Retinal pigment epithelial cell (primary cell): ENCODE measurements at regions not wholly inside any gene's neighbourhood (a gene's known extent, or its start where the extent isn't known, plus 50 kb on each side); places are given as distances from the start of the nearest gene placed in this dataset.

Source experiments
- DNase-seq: peaks from one replicate; pipeline ENCODE4 v3.0.0-alpha.2; 2010; ENCODE audit warnings: low read depth
- H3K4me3 ChIP-seq: 2 replicates; pipeline ENCODE4 v1.5.1; 2011; ENCODE audit warnings: mild to moderate bottlenecking, low read length, control low read depth, moderate library complexity
- TF ChIP-seq, protein P1 (sequence below): conservative IDR thresholded peaks from 2 replicates; pipeline ENCODE4 v1.5.1; 2011; ENCODE audit warnings: low read depth, low read length, control low read depth, inconsistent platforms

DNA sequence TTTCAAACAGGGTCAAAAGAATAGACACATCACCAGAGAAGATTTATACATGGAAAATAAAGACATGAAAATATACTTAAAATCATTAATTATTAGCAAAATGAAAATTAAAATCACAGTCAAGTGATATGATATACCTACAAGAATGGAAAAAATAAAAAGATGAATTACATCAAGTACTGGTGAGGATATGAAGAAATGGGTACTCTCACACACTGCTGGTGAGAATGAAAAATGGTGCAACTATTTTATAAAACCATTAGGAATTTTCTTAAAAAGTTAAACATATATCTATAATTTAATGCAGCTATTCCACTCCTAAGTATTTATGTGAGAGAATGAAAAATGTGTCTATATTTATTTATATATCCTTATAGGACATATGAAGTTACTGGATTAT, 136.3 kb upstream of the GRIK2 start:
- TF ChIP-seq, protein P1, sequence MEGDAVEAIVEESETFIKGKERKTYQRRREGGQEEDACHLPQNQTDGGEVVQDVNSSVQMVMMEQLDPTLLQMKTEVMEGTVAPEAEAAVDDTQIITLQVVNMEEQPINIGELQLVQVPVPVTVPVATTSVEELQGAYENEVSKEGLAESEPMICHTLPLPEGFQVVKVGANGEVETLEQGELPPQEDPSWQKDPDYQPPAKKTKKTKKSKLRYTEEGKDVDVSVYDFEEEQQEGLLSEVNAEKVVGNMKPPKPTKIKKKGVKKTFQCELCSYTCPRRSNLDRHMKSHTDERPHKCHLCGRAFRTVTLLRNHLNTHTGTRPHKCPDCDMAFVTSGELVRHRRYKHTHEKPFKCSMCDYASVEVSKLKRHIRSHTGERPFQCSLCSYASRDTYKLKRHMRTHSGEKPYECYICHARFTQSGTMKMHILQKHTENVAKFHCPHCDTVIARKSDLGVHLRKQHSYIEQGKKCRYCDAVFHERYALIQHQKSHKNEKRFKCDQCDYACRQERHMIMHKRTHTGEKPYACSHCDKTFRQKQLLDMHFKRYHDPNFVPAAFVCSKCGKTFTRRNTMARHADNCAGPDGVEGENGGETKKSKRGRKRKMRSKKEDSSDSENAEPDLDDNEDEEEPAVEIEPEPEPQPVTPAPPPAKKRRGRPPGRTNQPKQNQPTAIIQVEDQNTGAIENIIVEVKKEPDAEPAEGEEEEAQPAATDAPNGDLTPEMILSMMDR = no peak
- no peak overlapping the region for H3K4me3 ChIP-seq
- no peak for DNase-seq

DNA sequence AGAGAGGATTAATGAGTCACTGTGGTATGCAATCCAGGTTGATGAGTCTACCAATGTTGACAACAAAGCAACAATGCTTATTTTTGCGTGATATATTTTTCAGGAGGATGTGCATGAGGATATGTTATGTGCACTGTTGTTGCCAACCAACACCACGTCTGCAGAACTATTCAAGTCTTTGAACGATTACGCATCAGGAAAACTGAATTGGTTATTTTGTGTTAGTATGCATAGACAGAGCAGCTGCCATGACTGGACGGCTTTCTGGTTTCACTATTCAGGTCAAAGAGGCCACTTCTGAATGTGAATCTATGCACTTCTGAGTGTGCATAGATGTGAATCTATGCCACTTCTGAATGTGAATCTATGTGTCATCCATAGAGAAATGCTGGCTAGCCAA, 134.0 kb upstream of the GRIK2 start:
- DNase-seq = no peak
- TF ChIP-seq, protein P1 = no peak
- H3K4me3 ChIP-seq = no peak overlapping the region

DNA sequence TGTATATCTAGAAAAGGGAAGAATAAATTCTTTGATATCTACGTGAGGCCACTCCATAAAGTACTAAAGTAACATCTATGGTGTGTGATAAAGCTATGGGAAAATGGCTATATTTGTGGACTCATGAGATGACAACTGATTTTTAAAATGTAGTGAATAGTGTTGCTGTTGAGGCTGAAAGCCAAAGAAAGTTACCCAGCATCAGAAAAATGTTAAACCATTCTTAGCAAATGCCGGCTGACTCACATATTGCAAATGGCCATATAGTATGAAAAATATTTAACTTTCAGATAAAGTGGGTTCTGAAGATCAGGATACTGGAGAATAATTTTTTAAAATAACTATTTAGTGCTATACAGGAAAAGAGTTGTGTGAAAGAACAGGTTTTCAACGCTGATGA, 129.9 kb upstream of the GRIK2 start:
- H3K4me3 ChIP-seq = no peak overlapping the region
- TF ChIP-seq, protein P1 = no peak
- DNase-seq = no peak

DNA sequence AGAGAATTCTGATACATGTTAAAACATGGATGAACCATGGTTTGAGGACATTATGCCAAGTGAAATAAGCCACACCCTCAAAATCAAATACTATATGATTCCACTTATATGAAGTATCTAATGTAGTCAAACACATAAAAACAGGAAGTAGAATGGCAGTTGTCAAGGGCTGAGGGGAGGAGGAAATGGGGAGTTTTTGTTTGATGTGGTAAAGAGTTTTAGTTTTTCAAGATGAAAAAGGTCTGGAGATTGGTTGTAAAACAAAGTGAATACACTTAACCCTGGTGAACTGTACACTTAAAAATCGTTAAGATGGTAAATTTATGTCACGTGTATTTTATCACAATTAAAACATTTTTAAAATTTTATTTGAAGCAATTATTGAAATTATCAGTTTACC, 127.4 kb upstream of the GRIK2 start:
- no peak overlapping the region for H3K4me3 ChIP-seq
- TF ChIP-seq, protein P1 = no peak
- DNase-seq = no peak

DNA sequence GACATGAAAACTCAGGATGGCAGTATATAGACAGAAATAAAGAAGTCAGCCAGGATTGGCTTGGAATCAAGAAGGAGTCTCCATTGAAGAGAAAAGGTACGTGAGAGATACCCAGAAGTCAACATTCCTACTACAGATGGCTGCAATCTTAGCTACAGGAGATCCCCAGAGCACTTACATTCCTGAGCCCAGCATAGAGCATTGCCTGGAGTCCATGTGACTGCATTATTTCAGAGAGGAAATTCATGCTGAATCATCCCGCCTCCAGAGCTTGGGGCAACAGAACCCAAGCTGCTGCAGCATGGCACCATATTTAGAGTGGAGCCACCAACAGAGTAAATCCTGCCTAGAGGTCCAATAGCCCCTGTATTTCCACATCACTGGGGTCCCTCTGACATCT, 125.0 kb upstream of the GRIK2 start:
- no peak for DNase-seq

DNA sequence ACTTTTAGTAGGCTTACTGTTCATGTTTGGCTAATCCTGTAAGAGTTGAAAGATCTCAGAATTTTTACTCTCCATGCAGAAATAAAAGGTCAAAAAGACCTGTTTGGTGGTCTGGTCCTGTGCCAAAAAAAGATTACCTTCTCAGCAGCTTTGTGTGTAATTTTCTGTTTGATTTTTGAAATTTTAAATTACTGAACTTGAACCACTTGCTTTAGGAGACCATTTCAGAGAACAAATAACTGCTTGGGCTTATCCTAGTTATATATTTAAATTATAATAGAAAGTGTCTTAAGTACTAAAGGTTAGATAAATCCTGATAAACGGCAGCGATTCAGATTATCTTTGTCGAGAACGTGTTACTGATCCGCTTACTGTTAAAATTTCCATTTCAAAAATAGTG, 118.3 kb upstream of the GRIK2 start:
- DNase-seq = peak; percentile 89
- TF ChIP-seq, protein P1 = no peak
- no peak overlapping the region for H3K4me3 ChIP-seq

More for the DNA sequence above, 125.0 kb upstream of the GRIK2 start:
- TF ChIP-seq, protein P1 = no peak
- no peak overlapping the region for H3K4me3 ChIP-seq

DNA sequence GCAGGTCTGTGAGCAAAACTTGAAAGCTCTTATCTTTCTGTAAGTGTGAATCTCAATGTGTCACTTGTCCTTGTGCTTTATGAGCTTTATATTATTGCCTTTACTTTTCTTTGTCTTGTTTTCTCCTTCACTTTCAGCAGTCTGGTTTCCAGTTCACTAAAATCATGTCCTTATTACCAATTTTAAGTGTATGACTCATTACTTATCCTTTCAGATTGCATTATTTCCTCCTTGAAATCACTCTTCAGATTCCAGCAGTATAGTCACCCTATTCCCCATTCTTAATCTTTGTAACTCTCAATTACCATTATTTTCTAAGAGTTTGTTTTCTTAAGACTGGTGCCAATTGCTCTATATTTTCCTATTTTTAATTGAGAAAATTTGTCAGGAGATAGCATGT, 117.4 kb upstream of the GRIK2 start:
- peak; percentile 51 for DNase-seq
- no peak overlapping the region for H3K4me3 ChIP-seq
- TF ChIP-seq, protein P1 = no peak
